GM21367 (cell line): ENCODE measurements at regions not wholly inside any gene's neighbourhood (a gene's known extent, or its start where the extent isn't known, plus 50 kb on each side); places are given as distances from the start of the nearest gene placed in this dataset.

Source experiments
- ATAC-seq: cut with Tn5 transposase; IDR thresholded peaks from one replicate; pipeline ENCODE4 v1.9.1; 2021; ENCODE audit not compliant: unreplicated experiment

GRCh38 chr10:44064987-44065787, 319.7 kb downstream of the CXCL12 start:
- ATAC-seq: no peak

- no peak for ATAC-seq
Measured at GRCh38 chr10:44064317-44064716, 320.6 kb downstream of the CXCL12 start.

GRCh38 chr10:44063686-44064085, 321.2 kb downstream of the CXCL12 start:
- no peak for ATAC-seq

GRCh38 chr10:44060719-44061118, 324.2 kb downstream of the CXCL12 start:
- no peak for ATAC-seq

GRCh38 chr10:44060221-44060620, 324.7 kb downstream of the CXCL12 start:
- ATAC-seq: no peak

- no peak for ATAC-seq
Measured at GRCh38 chr10:44058259-44058658, 326.6 kb downstream of the CXCL12 start.

- ATAC-seq: no peak
Measured at GRCh38 chr10:44056967-44057805, 327.7 kb downstream of the CXCL12 start.

GRCh38 chr10:44056206-44056605, 328.7 kb downstream of the CXCL12 start:
- ATAC-seq: no peak

GRCh38 chr10:44054046-44054445, 330.9 kb downstream of the CXCL12 start:
- no peak for ATAC-seq

- ATAC-seq: no peak
Measured at GRCh38 chr10:44053391-44053790, 331.5 kb downstream of the CXCL12 start.

GRCh38 chr10:44051584-44052385, 333.1 kb downstream of the CXCL12 start:
- ATAC-seq: no peak

GRCh38 chr10:44051091-44051490, 333.8 kb downstream of the CXCL12 start:
- ATAC-seq: no peak

- ATAC-seq: no peak
Measured at GRCh38 chr10:44049301-44050015, 335.4 kb downstream of the CXCL12 start.

- no peak for ATAC-seq
Measured at GRCh38 chr10:44047361-44047760, 337.5 kb downstream of the CXCL12 start.

GRCh38 chr10:44046605-44047004, 338.3 kb downstream of the CXCL12 start:
- no peak for ATAC-seq

GRCh38 chr10:44045020-44045419, 339.9 kb downstream of the CXCL12 start:
- ATAC-seq: no peak

GRCh38 chr10:44044549-44044948, 340.3 kb downstream of the CXCL12 start:
- no peak for ATAC-seq

- no peak for ATAC-seq
Measured at GRCh38 chr10:44043646-44044375, 341.1 kb downstream of the CXCL12 start.

GRCh38 chr10:44042926-44043602, 341.8 kb downstream of the CXCL12 start:
- no peak for ATAC-seq
